ENCODE measurements at regions not wholly inside any gene's neighbourhood (a gene's known extent, or its start where the extent isn't known, plus 50 kb on each side); places are given as distances from the start of the nearest gene placed in this dataset.

DNA sequence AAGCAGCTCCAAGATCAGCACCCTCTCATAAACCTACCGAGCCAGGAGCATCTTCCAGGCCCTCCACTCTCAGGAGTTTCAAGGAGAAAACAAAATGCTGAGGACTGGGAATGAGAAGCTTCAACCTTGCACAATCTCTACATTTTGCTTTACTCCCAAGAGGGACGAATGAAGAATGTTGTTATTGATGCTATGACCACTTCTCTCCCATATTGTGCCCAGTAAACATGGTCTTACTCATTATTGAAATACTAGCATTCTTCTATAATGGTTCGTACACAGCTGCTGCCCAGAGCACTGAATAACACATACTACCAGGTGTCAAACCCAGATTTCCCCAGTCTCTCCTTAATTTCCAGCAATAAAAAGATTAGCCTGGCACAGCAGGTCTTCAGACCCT is 63.4 kb upstream of the BET1 start:
- TF ChIP-seq, protein P1, sequence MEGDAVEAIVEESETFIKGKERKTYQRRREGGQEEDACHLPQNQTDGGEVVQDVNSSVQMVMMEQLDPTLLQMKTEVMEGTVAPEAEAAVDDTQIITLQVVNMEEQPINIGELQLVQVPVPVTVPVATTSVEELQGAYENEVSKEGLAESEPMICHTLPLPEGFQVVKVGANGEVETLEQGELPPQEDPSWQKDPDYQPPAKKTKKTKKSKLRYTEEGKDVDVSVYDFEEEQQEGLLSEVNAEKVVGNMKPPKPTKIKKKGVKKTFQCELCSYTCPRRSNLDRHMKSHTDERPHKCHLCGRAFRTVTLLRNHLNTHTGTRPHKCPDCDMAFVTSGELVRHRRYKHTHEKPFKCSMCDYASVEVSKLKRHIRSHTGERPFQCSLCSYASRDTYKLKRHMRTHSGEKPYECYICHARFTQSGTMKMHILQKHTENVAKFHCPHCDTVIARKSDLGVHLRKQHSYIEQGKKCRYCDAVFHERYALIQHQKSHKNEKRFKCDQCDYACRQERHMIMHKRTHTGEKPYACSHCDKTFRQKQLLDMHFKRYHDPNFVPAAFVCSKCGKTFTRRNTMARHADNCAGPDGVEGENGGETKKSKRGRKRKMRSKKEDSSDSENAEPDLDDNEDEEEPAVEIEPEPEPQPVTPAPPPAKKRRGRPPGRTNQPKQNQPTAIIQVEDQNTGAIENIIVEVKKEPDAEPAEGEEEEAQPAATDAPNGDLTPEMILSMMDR (IDR thresholded peaks at IDR 0.05; ENCODE audit: insufficient read depth, low read depth, low read length) = no peak
- no peak for TF ChIP-seq EZH2 (IDR thresholded peaks at IDR 0.05; ENCODE audit: insufficient read depth, low read length)

Measured in astrocyte (in vitro differentiated cells and primary cell).